SK-N-SH treated with all-trans-retinoic acid at 6 μM for 48 hours (cell line): ENCODE measurements at regions not wholly inside any gene's neighbourhood (a gene's known extent, or its start where the extent isn't known, plus 50 kb on each side); places are given as distances from the start of the nearest gene placed in this dataset.
"Not testable (repeated sequence)": the region's sequence is repeated elsewhere in the genome, so short reads cannot be mapped to it uniquely, and the experiment has no call there.

Experiments used
- PATZ1 ChIP-seq: fragments of 250-450 bp; sonication (Bioruptor Pico); IDR thresholded peaks from 2 replicates; pipeline ENCODE4 v1.8.0; 2020; ENCODE audit warnings: mild to moderate bottlenecking, moderate library complexity, borderline replicate concordance
- POU6F1 ChIP-seq: fragments of 250-450 bp; sonication (Bioruptor Pico); IDR thresholded peaks from 2 replicates; pipeline ENCODE4 v1.8.0; 2021; ENCODE audit warnings: low read depth, mild to moderate bottlenecking, moderate library complexity, borderline replicate concordance
- RARB ChIP-seq: fragments of 250-450 bp; sonication (Bioruptor Pico); IDR thresholded peaks from 2 replicates; pipeline ENCODE4 v1.8.0; 2021; ENCODE audit warnings: mild to moderate bottlenecking, moderate library complexity
- TSHZ2 ChIP-seq: fragments of 250-450 bp; sonication (Bioruptor Pico); IDR thresholded peaks from 2 replicates; pipeline ENCODE4 v1.5.0; 2020; ENCODE audit warnings: mild to moderate bottlenecking, moderate library complexity
- ZFP3 ChIP-seq: fragments of 250-450 bp; sonication (Bioruptor Pico); IDR thresholded peaks from 2 replicates; pipeline ENCODE4 v1.5.0; 2020; ENCODE audit warnings: mild to moderate bottlenecking, moderate library complexity

- TF ChIP-seq RARB (CRISPR knock-in tag); POU6F1 (CRISPR knock-in tag); PATZ1 (CRISPR knock-in tag); TSHZ2 (CRISPR knock-in tag); ZFP3: not testable (repeated sequence)
Observed at GRCh38 chr15:44832133-44832532, 95.8 kb downstream of the TRIM69 start.
